ENCODE measurements at regions not wholly inside any gene's neighbourhood (a gene's known extent, or its start where the extent isn't known, plus 50 kb on each side); places are given as distances from the start of the nearest gene placed in this dataset.

DNA sequence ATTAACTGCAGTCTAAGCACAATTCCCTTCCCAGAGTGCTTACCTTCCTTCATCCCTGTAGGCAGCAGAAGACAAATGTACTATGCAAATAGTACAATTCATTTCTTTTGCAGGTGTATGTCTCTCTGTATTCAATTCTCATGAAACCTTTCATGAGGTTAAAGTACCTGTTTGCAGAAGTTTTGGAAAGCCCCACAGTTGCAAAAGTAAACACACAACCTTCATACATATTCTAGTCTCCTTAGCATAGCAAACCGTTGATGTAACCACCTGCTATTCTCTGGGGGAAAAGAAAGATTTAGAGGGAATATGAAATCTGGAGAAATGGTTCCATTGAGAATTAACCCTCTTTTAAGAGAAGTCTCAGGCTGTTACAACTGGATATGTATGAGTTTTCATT, 200.3 kb upstream of the SUCLG2 start:
- TF ChIP-seq, protein P1, sequence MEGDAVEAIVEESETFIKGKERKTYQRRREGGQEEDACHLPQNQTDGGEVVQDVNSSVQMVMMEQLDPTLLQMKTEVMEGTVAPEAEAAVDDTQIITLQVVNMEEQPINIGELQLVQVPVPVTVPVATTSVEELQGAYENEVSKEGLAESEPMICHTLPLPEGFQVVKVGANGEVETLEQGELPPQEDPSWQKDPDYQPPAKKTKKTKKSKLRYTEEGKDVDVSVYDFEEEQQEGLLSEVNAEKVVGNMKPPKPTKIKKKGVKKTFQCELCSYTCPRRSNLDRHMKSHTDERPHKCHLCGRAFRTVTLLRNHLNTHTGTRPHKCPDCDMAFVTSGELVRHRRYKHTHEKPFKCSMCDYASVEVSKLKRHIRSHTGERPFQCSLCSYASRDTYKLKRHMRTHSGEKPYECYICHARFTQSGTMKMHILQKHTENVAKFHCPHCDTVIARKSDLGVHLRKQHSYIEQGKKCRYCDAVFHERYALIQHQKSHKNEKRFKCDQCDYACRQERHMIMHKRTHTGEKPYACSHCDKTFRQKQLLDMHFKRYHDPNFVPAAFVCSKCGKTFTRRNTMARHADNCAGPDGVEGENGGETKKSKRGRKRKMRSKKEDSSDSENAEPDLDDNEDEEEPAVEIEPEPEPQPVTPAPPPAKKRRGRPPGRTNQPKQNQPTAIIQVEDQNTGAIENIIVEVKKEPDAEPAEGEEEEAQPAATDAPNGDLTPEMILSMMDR (IDR thresholded peaks at IDR 0.05; ENCODE audit: low read depth, low read length, poor library complexity, severe bottlenecking), result no peak
- no peak for TF ChIP-seq EZH2phosphoT487 (IDR thresholded peaks at IDR 0.05; ENCODE audit: borderline replicate concordance, low read length)
